PFSK-1 (cell line): ENCODE measurements at regions not wholly inside any gene's neighbourhood (a gene's known extent, or its start where the extent isn't known, plus 50 kb on each side); places are given as distances from the start of the nearest gene placed in this dataset.

ENCODE experiments used
- POLR2AphosphoS5 ChIP-seq: IDR thresholded peaks from 2 replicates; pipeline ENCODE4 v1.6.1; 2012; ENCODE audit warnings: low read depth, mild to moderate bottlenecking, control low read depth, low read length, moderate library complexity
- REST ChIP-seq, 2 experiments: IDR thresholded peaks; 2 replicates each; pipeline versions ENCODE4 v1.6.1 to v1.8.0; 2011 to 2012; ENCODE audit warnings: low read depth in 2 of 2, low read length in 2 of 2, control low read depth in 1 of 2, inconsistent platforms in 1 of 2, mild to moderate bottlenecking in 1 of 2, moderate library complexity in 1 of 2; ENCODE audit not compliant: insufficient read depth in 1 of 2

GRCh38 chr13:29991343-29991742 is 140.9 kb upstream of the UBL3 start:
- no peak for TF ChIP-seq POLR2AphosphoS5
- no peak for TF ChIP-seq REST (IDR thresholded peaks at IDR 0.05; ENCODE audit: insufficient read depth in 1 of 2, low read depth in 2 of 2, low read length in 2 of 2)
